BJ (cell line): ENCODE measurements at regions not wholly inside any gene's neighbourhood (a gene's known extent, or its start where the extent isn't known, plus 50 kb on each side); places are given as distances from the start of the nearest gene placed in this dataset.

ENCODE experiments used
- CTCF ChIA-PET: fragments of 350-600 bp; formaldehyde crosslinking; extraction: SDS; loops from one replicate; lab custom pipeline; 2021; ENCODE audit warnings: antibody characterized with exemption, inconsistent platforms; lab: Yijun Ruan, JAX
- POLR2A ChIA-PET: fragments of 300-600 bp; sonication (Branson Sonifier 250); formaldehyde crosslinking; extraction: SDS; loops from one replicate; lab custom pipeline; 2021; ENCODE audit warnings: antibody characterized with exemption; lab: Charles Lee
- DNase-seq: peaks from one replicate; pipeline ENCODE4 v3.0.0-alpha.2; 2011; ENCODE audit warnings: low read depth
- H3K27me3 ChIP-seq: 2 replicates; pipeline ENCODE4 v1.6.0; 2011; ENCODE audit warnings: low read length; ENCODE audit not compliant: control insufficient read depth, insufficient read depth
- H3K36me3 ChIP-seq: 2 replicates; pipeline ENCODE4 v1.5.1; 2011; ENCODE audit warnings: low read length; ENCODE audit not compliant: control insufficient read depth, insufficient read depth
- H3K4me3 ChIP-seq: 2 replicates; pipeline ENCODE4 v1.5.1; 2011; ENCODE audit warnings: low read depth, mild to moderate bottlenecking, control low read depth, low read length
- CTCF ChIP-seq: IDR thresholded peaks from 2 replicates; pipeline ENCODE4 v1.5.1; 2011; ENCODE audit warnings: low read depth, mild to moderate bottlenecking, control low read depth, inconsistent platforms, low read length, moderate library complexity; ENCODE audit not compliant: insufficient read depth

- POLR2A ChIA-PET = no interaction called here
- TF ChIP-seq CTCF = no peak
- DNase-seq = no peak
- CTCF ChIA-PET = no interaction called here
- Histone ChIP-seq H3K27me3 (no peaks in the 10 kb centered on the region), H3K4me3 (no peak overlapping the region), H3K36me3 (no peaks in the 10 kb centered on the region)
Observed at GRCh38 chr2:122528958-122529705, 773.7 kb downstream of the TSN start.

- no peaks in the 10 kb centered on the region for H3K27me3 ChIP-seq
- ChIA-PET CTCF (interaction anchor here (1.3 kb wide), 1 partner anchor 18 kb away, joined by 5 read pairs; no protein-coding TSS in a partner anchor), POLR2A (no interaction called here)
- DNase-seq = no peak
- no peaks in the 10 kb centered on the region for H3K36me3 ChIP-seq
- TF ChIP-seq CTCF = no peak
- no peak overlapping the region for H3K4me3 ChIP-seq
Observed at GRCh38 chr2:122530814-122531213, 775.4 kb downstream of the TSN start.

DNA sequence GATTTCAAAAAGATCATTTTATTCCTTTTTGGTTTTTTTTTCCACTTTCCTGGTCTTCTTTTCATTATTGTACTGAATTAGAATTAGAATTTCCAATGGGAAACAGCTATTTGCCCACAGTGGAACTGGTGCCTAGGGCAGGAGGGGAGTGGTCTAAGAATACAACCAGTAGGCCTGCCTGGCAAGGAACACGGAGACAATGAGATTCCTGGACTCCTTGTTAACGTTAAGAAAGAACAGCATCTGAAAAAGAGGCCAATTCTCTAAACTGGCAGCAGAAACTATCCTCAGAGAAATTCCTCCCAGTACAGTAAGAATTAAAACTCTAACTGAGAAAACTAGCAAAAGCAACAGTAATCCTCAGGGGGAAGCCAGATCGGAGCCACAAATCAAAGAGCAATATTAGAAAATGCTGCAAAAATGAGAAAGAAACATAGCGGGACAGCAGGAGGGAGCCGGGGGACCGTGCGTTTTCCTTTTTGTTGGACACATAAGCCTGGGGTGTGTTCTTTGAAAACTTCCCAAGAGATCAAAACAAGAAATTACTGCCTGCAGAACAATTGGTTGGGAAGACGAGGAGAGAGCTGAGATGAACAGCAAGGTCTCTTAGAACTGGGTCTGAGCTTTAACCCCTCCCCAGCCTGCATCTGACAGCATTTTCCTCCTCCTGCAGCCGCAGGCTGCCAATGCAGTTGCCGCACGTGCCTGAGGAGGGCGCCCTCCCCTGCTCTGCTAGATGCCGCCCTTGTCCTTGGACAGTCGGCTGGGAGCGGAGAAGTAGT is 776.0 kb downstream of the TSN start:
- ChIA-PET CTCF (interaction anchor here (0.6 to 1.3 kb wide), 2 partner anchors 17 to 92 kb away, joined by 4 to 5 read pairs; no protein-coding TSS in a partner anchor), POLR2A (no interaction called here)
- no peaks in the 10 kb centered on the region for H3K27me3 ChIP-seq
- no peaks in the 10 kb centered on the region for H3K36me3 ChIP-seq
- TF ChIP-seq CTCF = peak; percentile 26; the same call in 1 of the 2 replicates
- no peak for DNase-seq
- H3K4me3 ChIP-seq = no peak overlapping the region

DNA sequence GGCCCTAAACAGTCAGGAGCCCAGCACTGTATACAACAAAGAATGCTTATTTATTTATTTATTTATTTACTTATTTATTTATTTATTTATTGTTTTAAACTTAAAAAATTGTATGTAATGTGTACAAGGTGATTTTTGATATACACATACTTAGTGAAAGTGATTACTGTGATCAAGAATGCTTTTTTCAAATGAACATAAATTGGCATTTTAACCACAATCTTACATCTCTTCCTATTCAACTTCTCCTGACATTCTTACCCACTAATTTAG is 776.6 kb downstream of the TSN start:
- Histone ChIP-seq H3K36me3 (no peaks in the 10 kb centered on the region), H3K27me3 (no peaks in the 10 kb centered on the region), H3K4me3 (no peak overlapping the region)
- ChIA-PET CTCF (interaction anchor here (0.6 to 0.7 kb wide), 2 partner anchors 52 to 91 kb away, joined by 3 to 4 read pairs; no protein-coding TSS in a partner anchor), POLR2A (no interaction called here)
- TF ChIP-seq CTCF = no peak
- no peak for DNase-seq

- POLR2A ChIA-PET = no interaction called here
- Histone ChIP-seq H3K27me3 (no peaks in the 10 kb centered on the region), H3K4me3 (no peak overlapping the region), H3K36me3 (no peaks in the 10 kb centered on the region)
- CTCF ChIA-PET = interaction anchor here (0.7 kb wide), 1 partner anchor 52 kb away, joined by 3 read pairs; no protein-coding TSS in a partner anchor
- no peak for DNase-seq
- TF ChIP-seq CTCF = no peak
Observed at GRCh38 chr2:122532481-122532880, 777.0 kb downstream of the TSN start.
